Stimulated activated naive CD8-positive, alpha-beta T cell treated with anti-CD3 and anti-CD28 coated beads, Interleukin-15, amount 100 ng/mL, for 72 hours (primary cell): ENCODE measurements at regions not wholly inside any gene's neighbourhood (a gene's known extent, or its start where the extent isn't known, plus 50 kb on each side); places are given as distances from the start of the nearest gene placed in this dataset.
A peak's percentile ranks its signal among the peaks of the same experiment; 100 is the strongest.
"Not testable (repeated sequence)": the region's sequence is repeated elsewhere in the genome, so short reads cannot be mapped to it uniquely, and the experiment has no call there.

Source experiments
- ATAC-seq: fragments of 150-1000 bp; cut with Tn5 transposase; 2 replicates; pipeline ENCODE4 v1.10.0; 2021; ENCODE audit warnings: mild to moderate bottlenecking, moderate library complexity
- DNase-seq, 2 donors: peaks; one replicate each; pipeline ENCODE4 v3.0.0; 2021 to 2022
- H3K27ac Mint-ChIP-seq, 2 donors: one replicate each; pipeline ENCODE4 v1.8.0; 2022; ENCODE audit warnings: mild to moderate bottlenecking in 2 of 2, mixed read lengths in 2 of 2, moderate library complexity in 2 of 2
- H3K27me3 Mint-ChIP-seq: one replicate; pipeline ENCODE4 v1.8.0; 2022; ENCODE audit warnings: mixed read lengths
- H3K4me1 Mint-ChIP-seq: one replicate; pipeline ENCODE4 v1.8.0; 2022; ENCODE audit warnings: mild to moderate bottlenecking, mixed read lengths
- H3K4me3 Mint-ChIP-seq, 2 donors: one replicate each; pipeline ENCODE4 v1.8.0; 2022; ENCODE audit warnings: mild to moderate bottlenecking in 2 of 2, mixed read lengths in 2 of 2, moderate library complexity in 1 of 2
- H3K9me3 Mint-ChIP-seq, 2 donors: one replicate each; pipeline ENCODE4 v1.8.0; 2022; ENCODE audit warnings: mixed read lengths in 2 of 2

DNA sequence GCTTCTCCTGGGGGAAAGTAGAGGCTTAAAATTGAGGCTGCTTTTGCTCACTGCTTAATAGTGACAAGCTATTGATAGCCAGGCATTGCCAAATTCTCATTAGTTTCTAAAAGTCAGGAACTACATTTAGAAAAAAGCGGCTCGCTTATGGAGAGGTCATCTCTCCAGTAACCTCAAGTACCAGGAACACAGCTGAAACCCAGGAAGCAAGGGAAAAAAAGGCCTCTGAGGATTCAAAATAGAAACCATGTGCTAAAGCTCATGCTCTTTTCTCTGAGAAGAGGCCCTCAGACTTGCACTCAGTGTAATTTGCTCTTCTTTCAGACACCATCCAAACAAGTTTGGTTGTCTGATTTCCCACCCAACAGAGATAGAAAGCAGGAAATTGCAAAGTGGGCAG, 261.4 kb upstream of the USP25 start:
- no peaks in the 10 kb centered on the region for H3K27me3 Mint-ChIP-seq
- no peak for ATAC-seq
- H3K4me3 Mint-ChIP-seq, result no peak overlapping the region
- H3K27ac Mint-ChIP-seq, result no peak overlapping the region
- no peaks in the 10 kb centered on the region for H3K4me1 Mint-ChIP-seq
- H3K9me3 Mint-ChIP-seq, result no peaks in the 10 kb centered on the region
- DNase-seq, result no peak

DNA sequence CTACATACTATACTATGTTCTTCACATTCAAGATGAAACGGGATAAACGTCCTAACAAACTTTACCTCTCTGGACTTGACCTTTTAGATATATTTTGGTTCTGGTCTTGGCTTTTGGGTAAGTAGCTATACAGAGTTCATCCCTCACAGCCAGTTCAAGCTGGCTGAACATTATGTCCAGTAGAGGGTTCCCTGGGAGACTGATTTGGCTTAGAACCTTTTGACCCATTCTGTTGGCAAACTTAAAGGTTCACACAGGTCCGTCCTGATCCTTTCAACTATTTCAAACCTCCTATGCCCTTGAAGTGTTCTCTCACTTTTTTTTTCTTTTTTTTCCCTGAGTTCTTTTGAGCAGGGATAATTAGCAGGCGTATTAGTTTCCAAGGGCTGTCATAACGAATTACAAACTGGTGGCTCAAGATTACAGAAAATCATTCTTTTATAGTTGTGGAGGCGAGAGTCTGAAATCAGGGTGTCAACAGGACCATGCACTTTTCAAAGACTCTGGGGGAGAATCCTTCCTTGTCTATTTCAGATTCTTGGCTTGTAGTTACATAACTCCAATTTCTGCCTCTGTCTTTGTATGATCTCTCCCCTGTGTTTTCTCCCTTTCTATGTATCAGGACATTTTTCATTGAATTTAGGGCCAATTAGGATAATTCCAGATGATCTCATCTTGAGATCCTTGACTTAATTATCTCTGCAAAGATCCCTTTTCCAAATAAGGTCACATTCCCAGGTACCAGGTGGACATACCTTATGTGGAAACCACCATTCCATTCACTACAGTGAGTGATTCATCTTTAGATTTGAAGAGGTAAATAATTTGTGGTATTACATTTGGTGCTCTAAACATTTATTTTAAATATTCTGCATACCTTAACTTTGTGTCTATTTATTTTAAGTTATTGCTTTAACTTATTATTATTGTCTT, 257.4 kb upstream of the USP25 start:
- Mint-ChIP-seq H3K27ac (no peak overlapping the region), H3K4me1 (no peaks in the 10 kb centered on the region), H3K4me3 (no peak overlapping the region), H3K9me3 (peaks cover 5 to 14% of the 10 kb centered on the region in 2 donors), H3K27me3 (no peaks in the 10 kb centered on the region)
- no peak for ATAC-seq
- DNase-seq, result no peak

DNA sequence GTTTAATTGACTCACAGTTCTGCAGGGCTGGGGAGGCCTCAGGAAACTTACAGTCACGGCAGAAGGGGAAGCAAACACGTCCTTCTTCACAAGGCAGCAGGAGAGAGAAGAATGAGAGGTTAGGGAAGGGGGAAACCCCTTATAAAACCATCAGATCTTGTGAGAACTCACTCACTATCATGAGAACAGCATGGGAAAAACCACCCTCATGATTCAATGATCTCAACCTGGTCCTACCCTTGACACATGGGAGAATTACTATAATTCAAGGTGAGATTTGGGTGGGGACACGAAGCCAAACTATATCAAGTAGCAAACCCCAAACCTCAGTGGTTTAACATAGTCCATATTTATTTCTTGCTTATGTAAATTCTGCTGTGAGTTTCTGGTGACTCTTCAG, 252.0 kb upstream of the USP25 start:
- H3K27me3 Mint-ChIP-seq, result not testable (repeated sequence)

DNA sequence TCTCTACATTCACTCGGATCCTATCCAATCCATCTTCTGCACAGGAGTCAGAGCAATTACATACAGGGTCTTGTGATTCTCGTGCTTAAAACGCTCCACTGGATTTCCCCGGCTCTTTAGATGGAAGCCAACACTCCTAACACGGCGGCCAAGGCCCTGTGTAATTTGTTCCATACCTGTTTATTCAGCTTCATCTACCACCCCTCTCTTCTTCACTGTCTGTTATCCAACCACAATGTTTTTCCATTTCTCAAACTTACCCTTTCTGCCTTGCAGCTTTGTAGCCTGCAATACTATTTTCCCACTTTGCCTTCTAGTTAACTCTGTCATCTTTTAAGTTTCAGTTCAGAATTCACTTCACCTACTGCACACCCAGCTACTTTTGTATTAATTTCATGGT, 249.6 kb upstream of the USP25 start:
- no peaks in the 10 kb centered on the region for H3K27me3 Mint-ChIP-seq
- ATAC-seq, result no peak
- H3K4me1 Mint-ChIP-seq, result peaks cover 22% of the 10 kb centered on the region
- no peak for DNase-seq
- no peak overlapping the region for H3K4me3 Mint-ChIP-seq
- peak overlapping the region in 1 of 2 donors; percentile 4 for H3K27ac Mint-ChIP-seq
- H3K9me3 Mint-ChIP-seq, result peaks cover 21 to 32% of the 10 kb centered on the region in 2 donors

More for the DNA sequence above, 252.0 kb upstream of the USP25 start:
- not testable (repeated sequence) for H3K27ac Mint-ChIP-seq, DNase-seq, H3K4me3 Mint-ChIP-seq
- ATAC-seq, result peak; percentile 28
- Mint-ChIP-seq H3K4me1 (peaks cover 22% of the 10 kb centered on the region), H3K9me3 (peaks cover 21 to 32% of the 10 kb centered on the region in 2 donors)

DNA sequence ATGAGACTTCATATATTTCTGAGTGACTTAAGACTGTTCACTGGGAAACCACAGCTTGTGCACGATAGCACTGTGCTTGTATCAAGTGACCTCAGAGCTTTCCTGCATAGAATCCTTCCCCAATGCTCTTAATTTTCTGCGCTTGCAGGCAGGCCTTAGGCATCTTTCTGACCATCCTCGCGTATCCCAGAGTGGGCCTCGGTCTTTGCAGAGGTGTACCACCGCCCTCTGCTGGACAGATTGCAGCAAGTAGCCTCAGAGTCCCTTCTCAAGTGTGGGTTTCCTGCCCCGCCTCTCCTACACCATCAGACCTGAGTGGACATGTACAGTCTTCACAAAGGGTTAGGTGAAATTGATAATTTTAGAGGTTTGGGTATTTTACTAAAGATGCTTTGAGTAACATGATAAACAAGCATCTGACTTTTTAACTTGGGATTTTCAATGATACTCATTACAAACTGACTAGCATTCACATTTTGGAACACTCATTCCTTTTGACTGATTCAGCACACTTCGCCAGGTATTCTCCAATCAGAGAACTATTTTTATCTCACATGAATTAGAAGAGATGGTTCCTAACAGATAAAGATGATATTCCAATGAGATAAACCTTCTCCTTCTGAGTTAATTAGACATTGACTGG, 246.5 kb upstream of the USP25 start:
- peak; percentile 99 for ATAC-seq
- Mint-ChIP-seq H3K27me3 (no peaks in the 10 kb centered on the region), H3K27ac (no peak overlapping the region), H3K4me3 (no peak overlapping the region), H3K9me3 (peaks cover 9% of the 10 kb centered on the region in 2 donors), H3K4me1 (peaks cover 22% of the 10 kb centered on the region)
- peak; percentile 72 to 80 for DNase-seq

DNA sequence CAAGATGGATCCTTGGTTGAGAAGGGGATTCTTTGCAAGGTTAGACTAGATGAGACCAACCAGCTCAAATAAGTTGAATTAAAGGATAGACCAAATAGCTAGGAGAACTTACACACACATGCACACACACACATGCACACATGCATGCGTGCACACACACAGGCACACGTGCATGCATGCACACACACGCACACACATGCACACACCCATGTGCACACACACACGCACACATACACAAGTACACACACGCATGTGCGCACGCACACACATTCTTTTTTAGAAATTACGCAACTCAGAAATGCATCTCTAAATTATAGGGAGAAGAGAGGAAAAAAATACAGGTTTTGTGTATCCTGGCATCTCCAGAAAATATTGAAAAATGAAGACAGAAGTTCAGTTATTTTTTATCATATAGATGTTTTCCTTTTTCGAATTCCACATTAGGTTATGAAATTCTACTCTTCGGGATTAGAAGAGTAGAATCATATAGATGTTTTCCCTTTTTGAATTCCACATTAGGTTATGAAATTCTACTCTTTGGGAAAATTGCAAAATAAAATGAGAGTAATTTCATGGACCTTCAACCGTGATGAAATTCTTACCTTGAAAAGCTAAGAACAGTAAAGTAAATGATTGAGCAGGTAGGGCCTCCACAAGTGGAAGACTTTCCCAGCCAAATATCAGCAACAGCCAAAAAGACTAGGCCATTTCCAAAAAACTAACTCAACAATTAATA, 243.2 kb upstream of the USP25 start:
- Mint-ChIP-seq H3K27ac (peak overlapping the region in 1 of 2 donors; percentile 54), H3K9me3 (no peaks in the 10 kb centered on the region), H3K4me1 (no peaks in the 10 kb centered on the region), H3K4me3 (no peak overlapping the region), H3K27me3 (no peaks in the 10 kb centered on the region)
- ATAC-seq, result no peak
- DNase-seq, result no peak

DNA sequence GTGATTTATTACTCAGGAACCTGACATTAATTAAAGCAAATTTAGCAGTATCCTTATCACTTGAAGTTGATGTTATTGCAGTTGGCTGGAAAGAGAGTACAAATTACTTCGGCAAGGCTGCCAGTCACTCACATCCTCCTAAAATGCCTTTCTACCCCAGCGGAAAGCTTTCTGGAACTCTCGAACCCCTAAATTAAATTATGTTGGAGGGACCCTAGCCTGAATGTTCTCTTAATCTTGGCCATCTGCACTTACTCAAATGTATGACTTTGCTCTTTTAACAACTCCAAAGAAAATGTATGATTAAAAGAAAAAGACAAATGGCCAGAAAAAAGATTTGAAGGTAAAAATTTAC, 242.6 kb upstream of the USP25 start:
- DNase-seq (no peak), ATAC-seq (no peak)
- Mint-ChIP-seq H3K4me3 (no peak overlapping the region), H3K9me3 (no peaks in the 10 kb centered on the region), H3K27me3 (no peaks in the 10 kb centered on the region), H3K27ac (no peak overlapping the region), H3K4me1 (no peaks in the 10 kb centered on the region)

DNA sequence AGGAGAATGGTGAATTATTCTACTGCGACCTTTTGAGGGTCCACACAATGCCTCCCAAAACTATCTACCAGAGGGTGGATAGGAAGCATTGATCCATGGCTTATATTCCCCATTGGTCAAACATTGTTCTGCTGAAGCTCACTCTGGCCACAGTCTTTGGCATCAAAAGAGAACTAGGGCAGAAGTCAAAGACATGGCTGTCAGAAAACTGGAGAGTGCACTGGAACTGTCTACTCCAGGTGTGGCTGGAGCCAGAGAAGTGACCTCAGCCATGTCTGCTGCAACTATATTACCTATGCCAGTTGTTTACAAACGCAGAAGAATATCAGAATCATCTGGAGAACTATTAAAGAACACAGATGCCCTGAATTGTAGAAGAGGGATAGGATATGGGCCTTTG, 238.7 kb upstream of the USP25 start:
- ATAC-seq (no peak), DNase-seq (no peak)
- no peak overlapping the region for H3K4me3 Mint-ChIP-seq
- no peaks in the 10 kb centered on the region for H3K27me3 Mint-ChIP-seq
- no peaks in the 10 kb centered on the region for H3K4me1 Mint-ChIP-seq
- H3K27ac Mint-ChIP-seq, result no peak overlapping the region
- H3K9me3 Mint-ChIP-seq, result no peaks in the 10 kb centered on the region

DNA sequence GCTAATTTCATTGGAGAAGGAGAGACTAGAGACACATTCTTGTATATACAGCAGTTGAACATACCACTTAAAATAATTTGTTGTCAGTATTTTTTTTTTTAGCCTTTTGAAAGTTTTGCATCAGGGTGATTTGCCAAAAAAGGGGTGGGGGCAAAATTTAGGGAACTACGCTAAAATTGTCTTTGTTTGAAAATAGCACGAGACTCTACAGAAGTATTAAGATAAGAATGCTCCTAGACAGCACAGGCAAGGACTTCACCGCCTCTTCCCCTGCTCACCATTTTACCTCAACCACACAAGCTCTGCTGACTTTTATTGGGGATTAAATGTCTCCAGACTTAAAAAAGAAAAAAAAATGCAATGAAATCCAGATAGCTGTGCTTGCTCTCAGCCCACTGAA, 236.1 kb upstream of the USP25 start:
- H3K27ac Mint-ChIP-seq, result no peak overlapping the region
- ATAC-seq, result no peak
- H3K27me3 Mint-ChIP-seq, result no peaks in the 10 kb centered on the region
- H3K4me3 Mint-ChIP-seq, result no peak overlapping the region
- no peaks in the 10 kb centered on the region for H3K4me1 Mint-ChIP-seq
- no peak for DNase-seq
- no peaks in the 10 kb centered on the region for H3K9me3 Mint-ChIP-seq

DNA sequence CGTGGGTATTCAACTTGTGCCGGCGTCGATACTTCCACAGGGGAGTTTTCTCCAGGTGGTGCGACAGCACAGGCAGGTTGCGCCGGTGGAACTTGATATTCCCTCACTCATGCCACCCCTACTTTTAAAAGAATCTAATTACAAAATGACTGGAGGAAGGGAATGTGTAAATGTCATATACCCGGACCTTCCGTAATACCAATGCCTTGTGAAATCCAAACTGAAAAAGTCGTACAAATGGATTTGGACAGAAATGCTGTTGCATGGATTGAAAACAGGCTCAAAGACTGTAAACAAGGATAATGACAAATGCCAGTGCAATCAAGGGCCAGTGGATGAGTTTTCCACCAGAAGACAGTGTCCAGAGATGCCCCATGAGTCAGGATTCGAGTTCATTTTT, 235.3 kb upstream of the USP25 start:
- Mint-ChIP-seq H3K27me3 (no peaks in the 10 kb centered on the region), H3K9me3 (no peaks in the 10 kb centered on the region), H3K4me1 (no peaks in the 10 kb centered on the region), H3K27ac (no peak overlapping the region), H3K4me3 (no peak overlapping the region)
- ATAC-seq (no peak), DNase-seq (no peak)

DNA sequence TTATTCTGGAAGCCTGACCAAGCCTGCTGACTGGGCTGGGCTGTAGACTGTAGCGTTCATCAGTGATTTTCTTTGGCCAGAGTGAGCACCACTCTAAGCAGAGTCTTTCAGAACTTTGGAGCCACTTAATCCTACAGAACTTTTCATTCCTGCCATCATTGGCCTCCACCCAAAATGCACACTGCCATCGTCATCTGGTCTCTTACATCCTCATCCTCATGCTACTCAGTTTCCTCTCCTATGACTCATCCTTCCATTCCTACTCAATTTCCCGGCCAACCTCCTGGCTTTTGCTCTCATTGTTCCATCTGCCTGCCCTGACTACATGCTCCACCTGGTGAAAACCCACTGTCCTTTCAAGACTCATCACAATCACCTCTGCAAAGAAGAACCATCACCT, 233.8 kb upstream of the USP25 start:
- H3K9me3 Mint-ChIP-seq, result no peaks in the 10 kb centered on the region

DNA sequence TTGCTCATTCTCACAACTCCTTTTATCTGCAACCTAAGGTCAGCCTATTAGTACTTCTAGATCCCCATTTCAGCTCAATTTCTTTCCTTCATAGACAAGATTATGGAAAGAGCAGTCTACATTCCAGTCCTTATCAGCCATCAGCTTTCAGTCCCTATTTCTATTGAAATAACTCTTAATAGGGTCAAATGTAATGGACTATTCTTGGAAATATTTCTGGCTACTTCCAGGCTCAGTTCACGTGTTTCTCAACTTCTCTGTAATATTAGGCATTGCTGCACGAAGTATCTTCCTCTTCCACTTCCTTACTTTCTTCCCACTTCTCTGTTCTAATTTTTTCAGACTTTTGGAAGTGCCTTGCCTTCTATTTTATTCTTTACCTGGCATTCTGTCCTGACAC, 232.9 kb upstream of the USP25 start:
- ATAC-seq (no peak), DNase-seq (no peak)
- H3K9me3 Mint-ChIP-seq, result no peaks in the 10 kb centered on the region
- no peak overlapping the region for H3K4me3 Mint-ChIP-seq
- no peaks in the 10 kb centered on the region for H3K4me1 Mint-ChIP-seq
- H3K27ac Mint-ChIP-seq, result no peak overlapping the region
- H3K27me3 Mint-ChIP-seq, result no peaks in the 10 kb centered on the region

More for the DNA sequence above, 233.8 kb upstream of the USP25 start:
- DNase-seq, result no peak
- ATAC-seq, result no peak
- Mint-ChIP-seq H3K27me3 (no peaks in the 10 kb centered on the region), H3K27ac (no peak overlapping the region), H3K4me3 (no peak overlapping the region), H3K4me1 (no peaks in the 10 kb centered on the region)

DNA sequence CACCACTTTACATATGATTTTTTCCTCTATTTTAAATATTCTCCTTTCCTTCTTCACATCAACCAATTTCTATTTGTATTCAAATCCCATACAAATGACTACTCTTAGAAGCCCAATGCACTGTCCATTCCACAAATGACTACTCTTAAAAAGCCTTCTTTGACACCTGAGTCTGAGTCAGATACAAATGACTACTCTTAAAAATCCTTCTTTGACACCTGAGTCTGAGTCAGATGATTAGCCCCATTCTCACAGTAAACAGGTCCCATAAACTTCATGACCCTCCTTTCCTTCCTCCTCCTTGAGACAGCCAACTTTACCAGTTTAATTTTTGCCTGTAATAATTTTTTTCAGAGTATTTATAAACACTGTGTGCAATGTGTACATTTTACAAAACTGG, 231.3 kb upstream of the USP25 start:
- H3K27me3 Mint-ChIP-seq, result no peaks in the 10 kb centered on the region
- DNase-seq (no peak), ATAC-seq (peak; percentile 66)
- no peak overlapping the region for H3K27ac Mint-ChIP-seq
- no peaks in the 10 kb centered on the region for H3K4me1 Mint-ChIP-seq
- H3K9me3 Mint-ChIP-seq, result no peaks in the 10 kb centered on the region
- H3K4me3 Mint-ChIP-seq, result no peak overlapping the region

DNA sequence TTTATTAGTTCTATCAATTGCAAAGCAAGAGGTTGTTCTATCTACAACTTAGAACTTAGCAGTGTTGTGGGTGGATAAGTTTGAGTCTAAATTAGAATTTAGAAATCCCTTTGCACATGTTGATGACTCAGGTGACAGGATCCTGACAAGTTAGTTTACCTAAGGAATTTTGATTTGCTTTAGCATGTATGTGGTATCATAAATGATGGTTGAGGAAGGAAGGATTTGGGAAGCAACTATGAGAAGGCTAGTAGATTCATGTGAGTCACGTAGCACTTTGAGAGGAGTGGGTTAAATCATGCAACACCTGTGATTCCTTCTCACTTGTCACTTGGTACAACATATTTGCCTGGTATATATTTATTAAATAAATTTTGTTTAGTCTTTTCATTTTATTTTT, 223.7 kb upstream of the USP25 start:
- no peak for DNase-seq
- H3K4me1 Mint-ChIP-seq, result no peaks in the 10 kb centered on the region
- H3K27ac Mint-ChIP-seq, result no peak overlapping the region
- no peak for ATAC-seq
- no peak overlapping the region for H3K4me3 Mint-ChIP-seq
- H3K27me3 Mint-ChIP-seq, result no peaks in the 10 kb centered on the region
- H3K9me3 Mint-ChIP-seq, result no peaks in the 10 kb centered on the region

DNA sequence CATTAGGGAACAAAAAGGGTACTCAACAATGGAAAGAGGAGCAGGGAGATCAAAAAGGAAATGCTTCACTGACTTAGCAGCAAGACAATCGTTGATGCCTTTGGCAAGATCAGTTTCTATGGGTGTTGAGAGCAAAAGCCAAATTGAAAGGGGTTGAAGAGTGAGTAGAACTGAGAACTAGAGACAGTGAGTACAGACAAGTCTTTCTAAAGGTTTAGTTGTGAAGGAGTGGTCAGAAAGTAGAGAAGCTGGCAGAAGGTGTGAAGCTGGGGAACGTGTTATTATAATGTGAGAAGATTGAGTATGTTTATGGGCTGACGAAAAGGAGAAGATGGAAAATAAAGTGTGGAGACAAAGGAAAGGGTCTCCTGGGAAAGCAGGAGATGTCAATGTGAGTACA, 221.2 kb upstream of the USP25 start:
- no peaks in the 10 kb centered on the region for H3K9me3 Mint-ChIP-seq
- H3K27ac Mint-ChIP-seq, result no peak overlapping the region
- no peak overlapping the region for H3K4me3 Mint-ChIP-seq
- no peaks in the 10 kb centered on the region for H3K27me3 Mint-ChIP-seq
- DNase-seq (no peak), ATAC-seq (peak; percentile 45)
- peaks cover 2% of the 10 kb centered on the region for H3K4me1 Mint-ChIP-seq
